Activated CD4-positive, alpha-beta T cell treated with anti-CD3 and anti-CD28 coated beads, Interleukin-2, Interleukin-4, amounts not matched to agents 100 ng/mL and 50 ng/mL, durations not matched to agents 16 hours and 8 hours (primary cell): ENCODE measurements at regions not wholly inside any gene's neighbourhood (a gene's known extent, or its start where the extent isn't known, plus 50 kb on each side); places are given as distances from the start of the nearest gene placed in this dataset.
"Not testable (repeated sequence)": the region's sequence is repeated elsewhere in the genome, so short reads cannot be mapped to it uniquely, and the experiment has no call there.

Source experiments
- DNase-seq: peaks from one replicate; pipeline ENCODE4 v3.0.0-alpha.2; 2020; ENCODE audit warnings: low spot score

DNA sequence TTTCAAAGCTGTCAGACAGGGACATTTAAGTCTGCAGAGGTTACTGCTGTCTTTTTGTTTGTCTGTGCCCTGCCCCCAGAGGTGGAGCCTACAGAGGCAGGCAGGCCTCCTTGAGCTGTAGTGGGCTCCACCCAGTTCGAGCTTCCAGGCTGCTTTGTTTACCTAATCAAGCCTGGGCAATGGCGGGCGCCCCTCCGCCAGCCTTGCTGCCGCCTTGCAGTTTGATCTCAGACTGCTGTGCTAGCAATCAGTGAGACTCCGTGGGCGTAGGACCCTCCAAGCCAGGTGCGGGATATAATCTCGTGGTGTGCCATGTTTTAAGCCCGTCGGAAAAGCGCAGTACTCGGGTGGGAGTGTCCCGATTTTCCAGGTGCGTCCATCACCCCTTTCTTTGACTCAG is 919.2 kb upstream of the ARRDC3 start:
- DNase-seq = not testable (repeated sequence)

- no peak for DNase-seq
Observed at GRCh38 chr5:92283521-92283920, 900.4 kb upstream of the ARRDC3 start.

DNA sequence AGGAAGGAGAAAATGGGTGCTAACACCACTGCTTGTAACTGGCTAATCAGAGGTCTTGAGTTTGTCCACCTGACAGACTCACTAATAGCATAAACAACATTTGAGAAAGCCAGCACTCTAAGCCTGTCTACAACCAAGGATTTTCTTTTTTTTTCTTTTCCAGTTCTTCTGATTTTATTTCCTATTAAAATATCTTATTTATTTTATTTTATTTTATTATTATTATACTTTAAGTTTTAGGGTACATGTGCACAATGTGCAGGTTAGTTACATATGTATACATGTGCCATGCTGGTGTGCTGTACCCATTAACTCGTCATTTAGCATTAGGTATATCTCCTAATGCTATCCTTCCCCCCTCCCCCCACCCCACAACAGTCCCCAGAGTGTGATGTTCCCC is 888.6 kb upstream of the ARRDC3 start:
- DNase-seq = not testable (repeated sequence)

- DNase-seq = no peak
Observed at GRCh38 chr5:92268343-92268742, 885.2 kb upstream of the ARRDC3 start.

DNA sequence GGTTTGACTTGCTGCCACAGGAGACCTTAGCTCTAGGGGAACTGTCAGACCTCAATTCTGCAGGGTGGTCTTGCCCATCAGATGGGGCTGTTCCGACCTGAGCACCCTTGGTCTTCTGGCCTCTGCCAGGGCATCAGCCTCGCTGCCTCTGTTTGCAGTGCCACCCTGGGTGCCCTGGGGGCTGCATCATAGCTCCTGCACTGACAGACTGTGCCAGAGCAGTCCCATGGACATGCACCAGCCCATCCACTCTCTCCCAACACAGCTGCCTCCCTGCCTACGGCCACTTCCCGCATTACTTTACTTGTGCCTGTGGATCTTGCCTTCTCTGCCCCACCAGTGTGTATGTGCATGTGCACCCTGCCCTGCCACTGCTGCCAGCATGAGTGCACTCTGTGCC is 884.7 kb upstream of the ARRDC3 start:
- DNase-seq = no peak

DNA sequence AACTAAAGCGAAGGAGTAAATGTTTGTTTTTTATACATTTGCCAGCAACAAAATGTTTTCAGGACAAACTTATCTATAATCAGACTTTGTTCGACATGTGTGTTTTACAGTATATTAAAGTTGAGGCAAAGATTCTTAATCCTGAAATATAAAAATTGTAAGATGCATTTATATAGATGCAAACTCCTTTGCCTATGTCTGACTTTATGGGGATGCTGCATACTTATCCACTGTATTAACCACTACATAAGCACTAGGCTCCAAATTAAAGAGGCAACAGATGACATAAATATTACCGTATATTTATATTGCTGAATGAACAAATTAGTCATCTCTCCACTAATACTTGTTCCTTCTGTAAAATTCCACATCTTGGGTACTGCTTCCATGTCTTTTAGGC is 882.7 kb upstream of the ARRDC3 start:
- no peak for DNase-seq

DNA sequence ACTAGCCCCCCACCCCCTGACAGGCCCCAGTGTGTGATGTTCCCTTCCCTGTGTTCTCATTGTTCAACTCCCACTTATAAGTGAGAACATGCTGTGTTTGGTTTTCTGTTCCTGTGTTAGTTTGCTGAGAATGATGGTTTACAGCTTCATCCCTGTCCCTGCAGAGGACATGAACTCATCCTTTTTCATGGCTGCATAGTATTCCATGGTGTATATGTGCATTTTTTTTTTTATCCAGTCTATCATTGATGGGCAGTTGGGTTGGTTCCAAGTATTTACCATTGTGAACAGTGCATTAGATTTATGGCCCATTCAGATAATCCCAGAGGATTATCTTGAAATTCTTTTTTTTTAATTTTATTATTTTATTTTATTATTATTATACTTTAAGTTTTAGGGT is 872.5 kb upstream of the ARRDC3 start:
- DNase-seq = not testable (repeated sequence)

DNA sequence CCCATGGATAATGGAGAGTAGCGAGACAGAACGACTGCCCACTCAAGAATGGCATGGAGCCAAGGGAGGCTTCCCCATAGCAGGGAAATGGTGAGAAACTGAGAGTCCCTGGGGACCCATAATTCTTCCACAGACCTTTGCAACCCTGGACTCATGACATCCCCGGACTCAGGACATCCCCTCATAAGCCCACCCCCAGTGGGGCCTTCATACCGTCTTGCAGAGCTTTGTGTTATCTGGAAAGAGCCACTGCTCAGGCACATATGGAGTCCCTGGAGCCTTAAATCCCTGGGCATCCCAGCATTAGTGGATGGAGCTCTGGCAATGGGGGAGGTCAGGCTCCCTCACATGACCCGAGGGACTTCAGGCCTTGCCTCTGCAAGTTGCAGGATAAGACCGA is 865.4 kb upstream of the ARRDC3 start:
- DNase-seq = no peak

GRCh38 chr5:92242170-92242569 is 859.1 kb upstream of the ARRDC3 start:
- DNase-seq = no peak

GRCh38 chr5:92237896-92238295 is 854.8 kb upstream of the ARRDC3 start:
- DNase-seq = no peak

GRCh38 chr5:92222449-92222848 is 839.3 kb upstream of the ARRDC3 start:
- DNase-seq = no peak

DNA sequence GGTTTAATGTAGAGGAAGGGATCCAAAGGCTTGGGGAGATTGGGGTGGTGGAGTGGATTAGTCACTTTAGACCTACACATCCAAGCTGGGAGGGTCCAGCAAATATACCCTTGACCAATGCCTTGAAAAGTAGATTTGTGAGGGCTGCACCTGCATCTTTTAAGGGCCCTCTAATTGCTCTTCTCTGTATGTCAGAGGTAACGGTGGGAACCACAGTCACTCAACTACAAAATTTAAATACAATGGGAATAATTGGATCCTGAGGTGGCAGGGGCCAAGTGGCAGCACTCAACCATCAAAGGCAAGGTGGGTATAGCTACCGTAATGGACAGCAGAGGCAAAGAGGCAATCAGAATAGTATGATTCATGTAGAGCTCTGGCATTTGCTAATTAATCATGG is 833.7 kb upstream of the ARRDC3 start:
- DNase-seq = not testable (repeated sequence)

- DNase-seq = no peak
Observed at GRCh38 chr5:92215116-92215515, 832.0 kb upstream of the ARRDC3 start.

DNA sequence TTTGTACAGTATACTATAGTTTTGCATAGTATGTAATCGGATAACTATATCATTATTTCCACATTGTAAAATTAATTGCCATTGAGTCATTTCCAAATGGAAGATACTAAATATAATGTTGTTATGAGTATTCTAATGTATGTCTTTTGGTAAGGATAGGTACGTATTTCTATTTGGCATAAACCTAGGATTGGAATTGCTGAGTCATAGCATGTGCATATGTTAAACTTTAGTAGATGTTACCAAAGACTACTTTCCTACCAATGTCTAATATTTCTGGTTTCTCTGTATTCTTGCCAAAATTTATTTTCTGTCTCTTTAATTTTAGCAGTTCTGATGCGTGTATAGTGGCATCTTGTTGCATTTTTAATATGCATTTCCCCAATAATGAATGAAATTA is 825.1 kb upstream of the ARRDC3 start:
- no peak for DNase-seq

GRCh38 chr5:92207151-92207550 is 824.0 kb upstream of the ARRDC3 start:
- DNase-seq = no peak

- DNase-seq = no peak
Observed at GRCh38 chr5:92206681-92207080, 823.6 kb upstream of the ARRDC3 start.

- DNase-seq = not testable (repeated sequence)
Observed at GRCh38 chr5:92199035-92199434, 815.9 kb upstream of the ARRDC3 start.

DNA sequence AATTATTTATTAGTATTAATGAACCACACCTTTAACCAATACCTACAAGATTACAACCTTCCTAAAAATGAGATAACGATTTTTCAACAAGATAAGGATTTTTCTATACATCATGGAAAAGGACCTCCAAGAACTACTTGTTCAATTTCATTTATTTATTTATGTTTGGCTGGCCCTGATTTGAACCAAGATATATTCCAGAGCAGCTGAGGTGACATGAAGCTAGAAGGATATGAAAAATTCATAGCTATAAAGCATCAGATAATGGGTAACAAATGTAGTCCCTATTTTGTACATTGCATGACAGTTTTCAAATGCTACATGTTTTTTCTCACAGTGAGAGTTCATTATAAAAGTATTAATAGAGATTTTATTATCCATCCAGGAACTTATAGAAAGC is 798.5 kb upstream of the ARRDC3 start:
- no peak for DNase-seq

GRCh38 chr5:92180391-92180790 is 797.3 kb upstream of the ARRDC3 start:
- DNase-seq = no peak

DNA sequence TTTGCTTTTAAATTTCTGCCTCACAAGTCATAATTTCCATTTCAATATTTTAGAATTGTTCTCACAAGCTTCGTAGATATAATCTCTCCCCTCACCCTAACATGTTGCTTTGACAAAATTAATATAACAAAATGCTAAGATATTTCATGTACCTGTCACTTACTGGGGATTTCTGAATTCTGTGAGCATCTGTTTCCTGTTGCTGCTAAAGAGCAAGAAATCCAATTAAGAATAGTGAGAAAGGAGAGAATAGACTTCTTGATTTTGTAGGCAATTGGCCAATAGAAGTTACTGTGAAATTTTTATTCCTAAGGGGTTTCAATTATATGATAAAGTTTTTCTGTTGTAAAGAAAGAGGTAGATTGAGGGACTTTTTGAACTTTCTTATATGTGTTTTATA is 796.5 kb upstream of the ARRDC3 start:
- no peak for DNase-seq

DNA sequence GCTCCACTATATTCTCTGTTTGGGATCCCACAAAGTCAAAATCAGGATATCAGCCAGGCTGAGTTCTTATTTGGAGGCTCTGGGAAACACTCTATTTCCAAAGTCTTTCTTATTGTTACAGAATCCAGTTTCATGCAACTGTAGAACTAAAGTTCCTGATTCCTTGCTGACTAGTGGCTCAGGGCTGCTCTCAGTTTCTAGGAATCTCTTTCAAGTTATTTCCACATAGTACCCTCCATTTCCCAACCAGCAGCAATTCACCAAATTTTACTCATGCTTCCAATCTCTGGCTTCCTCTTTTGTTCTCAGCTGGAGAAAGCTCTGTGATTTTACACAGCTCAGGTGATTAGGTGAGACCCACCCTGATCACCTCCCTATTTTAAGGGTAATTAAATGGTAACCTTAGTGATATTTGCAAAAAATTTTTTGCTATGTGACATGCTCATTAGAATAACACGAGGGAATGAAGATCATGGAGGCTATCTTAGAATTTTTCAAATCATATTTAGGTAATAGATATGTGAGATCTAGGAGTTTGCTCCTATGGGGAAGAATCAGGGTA is 794.9 kb upstream of the ARRDC3 start:
- no peak for DNase-seq

DNA sequence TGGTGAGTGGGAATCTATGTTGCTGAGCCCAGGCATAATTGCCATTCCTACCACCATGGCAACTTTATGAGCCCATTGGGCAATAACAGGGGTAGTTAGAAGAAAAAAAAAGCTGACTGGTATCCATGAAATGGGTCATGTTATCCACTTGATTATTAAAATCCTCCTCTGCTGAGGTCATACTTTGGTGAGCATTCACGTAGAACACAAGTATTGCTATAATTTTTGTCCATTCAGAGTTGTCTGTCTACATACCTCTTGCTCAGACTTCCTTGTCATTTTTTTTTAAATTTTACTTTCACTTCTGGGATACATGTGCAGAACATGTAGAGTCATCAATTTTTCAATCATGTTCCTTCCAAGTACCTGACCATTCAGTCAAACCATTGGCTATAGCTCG is 780.8 kb upstream of the ARRDC3 start:
- DNase-seq = no peak

DNA sequence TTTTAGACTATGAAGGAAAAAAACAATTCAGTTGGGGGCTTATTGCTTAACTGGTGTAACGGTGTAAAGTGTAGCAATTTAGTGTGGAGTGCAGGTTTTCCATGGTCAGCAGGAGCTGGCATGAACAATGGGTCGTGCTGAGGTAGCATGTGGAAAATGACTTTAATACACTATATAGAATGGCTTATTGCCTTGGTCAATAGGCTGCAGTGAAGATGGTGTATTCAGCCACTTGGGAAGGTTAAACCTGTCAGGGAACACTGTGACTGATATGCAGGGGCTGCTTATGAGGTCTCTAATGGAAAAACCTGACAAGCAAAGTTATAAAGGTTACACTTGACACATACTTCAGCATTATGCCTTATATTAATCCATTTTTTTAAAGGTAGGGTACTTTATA is 764.7 kb upstream of the ARRDC3 start:
- no peak for DNase-seq

GRCh38 chr5:92147266-92147665 is 764.1 kb upstream of the ARRDC3 start:
- no peak for DNase-seq

DNA sequence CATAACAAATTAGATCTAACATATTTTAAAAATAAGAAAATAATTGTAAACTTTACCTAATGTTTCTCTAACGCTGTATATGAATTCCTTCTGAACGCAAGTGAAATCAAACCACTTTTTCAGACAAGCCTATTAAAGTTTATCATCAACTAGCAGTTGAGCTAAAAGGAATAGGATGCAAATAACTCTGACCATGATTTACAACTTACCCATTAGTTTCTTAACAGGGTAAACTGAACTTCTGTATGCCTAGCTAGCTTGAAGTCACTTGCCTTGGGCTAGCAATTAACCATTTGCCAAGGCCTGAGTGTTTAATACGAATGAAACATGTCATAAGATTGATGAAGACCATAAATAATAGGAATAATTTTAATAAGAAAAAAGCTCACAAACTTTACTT is 762.7 kb upstream of the ARRDC3 start:
- DNase-seq = no peak
